ENCODE measurements at regions not wholly inside any gene's neighbourhood (a gene's known extent, or its start where the extent isn't known, plus 50 kb on each side); places are given as distances from the start of the nearest gene placed in this dataset.

GRCh38 chr6:166751051-166751595, 124.1 kb upstream of the RPS6KA2 start:
- DNase-seq (ENCODE audit: low spot score): no peak

- no peak for DNase-seq (ENCODE audit: low spot score)
These were observed 123.2 kb upstream of the RPS6KA2 start for GRCh38 chr6:166750108-166750793.

DNA sequence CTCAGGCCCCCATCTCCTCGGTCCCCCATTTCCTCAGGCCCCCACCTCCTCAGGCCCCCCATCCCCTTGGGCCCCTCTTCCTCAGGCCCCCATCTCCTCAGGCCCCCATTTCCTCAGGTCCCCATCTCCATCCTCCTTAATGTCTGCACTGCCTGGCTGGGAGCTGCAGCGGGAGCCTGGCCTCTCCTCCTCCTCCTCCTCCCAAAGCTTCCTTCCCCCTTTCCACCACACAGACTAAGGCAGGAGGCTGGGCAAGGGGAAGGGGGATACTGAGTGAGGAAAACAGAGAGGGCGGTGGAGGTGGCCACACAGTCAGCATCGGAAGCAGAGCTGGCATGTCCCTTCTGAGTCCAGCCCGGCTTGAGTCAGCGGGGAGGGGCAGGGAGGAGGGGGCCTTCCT, 122.6 kb upstream of the RPS6KA2 start:
- no peak for DNase-seq (ENCODE audit: low spot score)

DNA sequence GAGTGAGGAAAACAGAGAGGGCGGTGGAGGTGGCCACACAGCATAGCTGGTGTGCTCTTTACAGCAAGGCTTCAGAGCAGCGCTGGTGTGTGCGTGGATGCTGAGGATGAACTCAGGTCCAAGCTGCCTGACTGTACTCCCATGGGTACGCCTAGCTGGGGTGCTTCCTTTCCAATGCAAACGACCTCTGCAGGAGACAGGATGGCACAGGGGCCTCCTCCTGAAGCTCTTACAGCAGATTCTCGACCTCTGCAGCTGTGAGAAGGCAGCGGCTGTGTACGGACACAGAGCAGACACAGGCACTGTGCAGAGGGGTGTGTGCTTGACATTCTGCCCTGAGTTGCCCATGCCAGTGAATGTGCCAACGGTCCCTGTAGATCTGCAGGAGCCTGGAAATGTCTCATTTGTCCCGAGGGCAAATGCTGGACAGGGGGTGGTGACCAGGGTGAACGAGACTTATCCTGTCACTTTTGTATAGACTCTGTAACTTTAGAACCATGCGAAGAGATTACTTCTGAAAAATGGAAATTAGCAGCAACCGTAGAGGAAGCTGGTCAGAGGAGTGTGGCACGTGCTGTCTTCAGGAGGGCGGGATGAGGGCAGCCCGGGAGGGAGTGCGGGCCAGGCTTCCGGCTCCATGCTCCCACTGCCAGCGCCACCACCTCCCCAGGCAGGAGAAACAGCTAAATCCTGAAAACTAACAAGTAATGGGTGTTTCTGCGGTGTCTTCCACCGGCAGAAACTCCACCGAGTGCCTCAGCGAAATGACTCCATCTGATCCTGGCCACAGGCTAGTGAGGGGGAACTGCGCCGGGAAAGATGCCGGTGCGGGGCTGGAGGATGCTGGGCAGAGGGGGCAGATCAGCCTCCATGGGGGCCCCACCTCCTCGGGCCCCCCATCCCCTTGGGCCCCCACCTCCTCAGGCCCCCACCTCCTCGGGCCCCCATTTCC, 120.9 kb upstream of the RPS6KA2 start:
- DNase-seq (ENCODE audit: low spot score): no peak

DNA sequence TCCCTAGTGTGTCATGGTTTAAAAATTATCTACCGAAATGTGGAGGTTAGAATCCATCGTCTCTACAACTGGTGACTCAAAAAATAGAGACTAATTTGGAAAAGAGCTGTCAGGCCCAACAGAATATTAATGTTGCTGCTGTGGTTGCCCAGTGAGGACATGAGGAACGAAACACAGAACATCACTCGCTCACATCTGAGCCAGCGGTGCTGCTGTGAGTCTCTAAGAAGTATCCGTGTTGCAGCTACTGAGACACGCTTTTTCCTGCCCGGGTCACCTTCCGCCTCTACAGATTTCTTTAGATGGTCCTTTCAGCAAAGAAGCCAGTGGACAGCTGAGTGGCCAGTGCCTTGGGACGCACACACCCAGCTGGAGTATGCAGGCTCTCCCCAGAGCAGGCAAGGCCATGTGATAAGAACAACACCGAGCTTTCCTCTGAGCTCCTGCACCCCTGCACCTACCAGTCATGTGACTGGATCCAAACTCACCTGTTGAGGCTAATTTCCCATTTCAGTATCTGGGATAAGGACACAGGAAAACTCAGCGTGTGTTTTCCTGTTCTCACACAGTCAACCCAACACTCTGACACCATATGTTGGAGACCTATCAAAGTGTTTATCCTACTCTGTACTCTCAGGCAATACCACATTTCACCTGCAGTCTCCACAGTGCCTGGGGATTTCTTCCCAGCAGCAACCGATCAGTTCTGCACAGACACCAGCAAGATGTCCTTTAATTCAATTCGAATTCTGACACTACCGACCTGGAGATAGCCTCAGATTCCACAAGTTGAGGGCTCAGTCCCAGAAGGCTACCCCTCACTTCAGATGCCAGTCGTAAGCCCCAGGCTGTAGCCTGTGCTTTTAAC, 119.0 kb upstream of the RPS6KA2 start:
- no peak for DNase-seq (ENCODE audit: low spot score)

DNA sequence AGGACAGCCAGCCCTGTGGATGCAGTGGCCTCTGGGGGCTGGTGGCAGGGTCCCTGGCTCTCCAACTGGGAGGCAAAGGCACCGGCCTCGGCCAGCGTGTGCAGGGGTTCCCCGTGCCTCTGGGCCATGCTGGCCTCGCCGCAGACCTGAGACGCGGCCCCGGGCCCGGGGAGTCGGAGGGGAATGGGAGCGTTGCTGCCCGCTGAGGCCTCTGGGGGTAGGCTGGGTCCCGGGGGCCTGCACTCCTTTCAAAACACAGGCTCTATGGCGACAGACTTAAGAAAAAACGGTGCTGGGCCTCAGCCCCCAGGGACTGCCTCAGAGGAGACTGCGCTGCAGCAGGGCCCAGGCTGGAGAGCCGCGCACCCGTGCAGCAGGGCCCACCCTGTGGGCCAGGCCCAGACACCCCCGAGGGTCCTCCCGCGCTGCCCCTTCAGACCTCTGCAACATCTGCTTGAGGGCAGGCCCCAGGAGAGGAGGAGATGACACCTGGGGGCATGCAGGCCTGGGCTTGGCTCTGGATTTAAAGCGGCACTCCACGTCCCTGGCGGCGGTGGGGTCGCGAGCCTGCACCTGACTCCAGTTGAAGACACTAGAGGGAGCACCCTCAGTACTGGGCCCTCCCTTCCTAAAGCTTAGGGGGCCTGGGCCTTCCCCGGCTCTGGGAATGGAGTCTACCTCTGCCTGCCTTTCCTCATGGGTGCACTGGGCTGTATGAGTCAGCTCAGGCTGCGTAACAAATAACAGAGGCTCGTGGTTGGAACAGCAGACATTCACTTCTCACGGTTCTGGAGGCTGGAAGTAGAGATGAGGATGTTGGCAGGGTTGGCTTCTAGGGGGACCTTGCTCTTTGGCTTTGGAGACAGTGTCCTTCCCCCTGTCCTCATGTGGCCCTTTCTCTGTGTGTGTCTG, 117.4 kb upstream of the RPS6KA2 start:
- no peak for DNase-seq (ENCODE audit: low spot score)

- DNase-seq (ENCODE audit: low spot score): no peak
These were observed 116.6 kb upstream of the RPS6KA2 start for GRCh38 chr6:166743406-166744222.

- no peak for DNase-seq (ENCODE audit: low spot score)
These were observed 115.9 kb upstream of the RPS6KA2 start for GRCh38 chr6:166742981-166743380.

- no peak for DNase-seq (ENCODE audit: low spot score)
These were observed 112.9 kb upstream of the RPS6KA2 start for GRCh38 chr6:166739976-166740318.

DNA sequence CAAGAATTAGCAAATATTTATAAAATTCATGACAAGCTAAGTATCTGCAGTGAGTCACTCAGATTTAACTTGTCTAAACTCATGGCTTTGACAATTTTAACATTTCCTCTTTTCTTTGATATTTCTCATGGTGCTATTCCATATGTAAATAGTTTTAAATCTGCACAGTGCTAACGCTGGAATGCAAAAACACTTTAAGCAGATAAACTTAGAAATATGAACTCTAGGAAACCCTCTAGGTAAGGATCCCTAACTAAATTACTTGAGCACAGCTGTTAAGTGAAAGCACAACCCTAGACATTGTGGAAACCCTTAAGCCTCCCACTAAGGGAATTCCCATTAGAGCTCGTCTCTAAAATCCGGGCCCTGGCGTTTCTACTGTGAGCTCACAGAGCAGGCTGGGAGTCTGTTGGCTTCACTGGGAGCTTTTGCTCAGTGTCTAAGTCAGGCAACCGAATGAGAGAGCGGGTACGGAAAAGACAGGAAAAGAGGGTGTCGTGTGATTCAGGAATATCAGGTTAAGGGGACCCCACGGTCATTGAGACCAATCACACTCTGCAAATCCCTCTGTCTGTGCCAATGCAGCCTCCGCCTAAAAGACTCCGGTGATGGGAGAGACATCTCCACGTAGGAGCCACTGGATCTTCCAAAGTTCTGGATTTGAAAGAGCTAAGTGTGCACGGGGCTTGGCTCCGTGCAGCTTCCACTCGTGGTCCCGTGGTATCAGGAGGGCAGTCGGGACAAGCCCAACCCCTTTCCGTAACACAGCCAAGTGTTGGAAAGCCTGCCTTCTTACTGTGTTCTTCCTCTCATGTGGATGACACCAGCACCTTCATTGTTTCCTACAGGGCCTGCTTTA, 112.3 kb upstream of the RPS6KA2 start:
- DNase-seq (ENCODE audit: low spot score): no peak

GRCh38 chr6:166738386-166739116, 111.5 kb upstream of the RPS6KA2 start:
- no peak for DNase-seq (ENCODE audit: low spot score)

GRCh38 chr6:166737261-166737660, 110.2 kb upstream of the RPS6KA2 start:
- DNase-seq (ENCODE audit: low spot score): peak; percentile 47

DNA sequence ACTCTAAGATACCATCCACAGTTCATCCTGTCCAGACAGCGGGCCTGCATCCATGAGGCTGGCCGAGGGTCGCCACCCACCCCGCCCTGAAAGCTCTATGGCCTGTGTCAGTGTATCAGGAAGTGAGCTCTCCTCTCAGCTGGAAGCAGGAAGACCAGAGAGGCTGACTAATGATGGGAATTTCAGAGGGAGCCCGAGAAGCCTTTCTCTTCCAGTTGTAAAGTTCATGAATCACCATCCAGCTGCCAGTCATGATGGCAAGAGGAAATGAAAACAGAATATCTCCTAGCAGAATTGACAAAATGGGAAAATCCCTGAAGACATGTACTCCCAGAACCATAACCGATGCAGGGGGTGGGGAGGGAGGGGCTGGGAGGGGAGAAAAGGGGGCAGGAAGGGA, 109.6 kb upstream of the RPS6KA2 start:
- DNase-seq (ENCODE audit: low spot score): peak; percentile 89

DNA sequence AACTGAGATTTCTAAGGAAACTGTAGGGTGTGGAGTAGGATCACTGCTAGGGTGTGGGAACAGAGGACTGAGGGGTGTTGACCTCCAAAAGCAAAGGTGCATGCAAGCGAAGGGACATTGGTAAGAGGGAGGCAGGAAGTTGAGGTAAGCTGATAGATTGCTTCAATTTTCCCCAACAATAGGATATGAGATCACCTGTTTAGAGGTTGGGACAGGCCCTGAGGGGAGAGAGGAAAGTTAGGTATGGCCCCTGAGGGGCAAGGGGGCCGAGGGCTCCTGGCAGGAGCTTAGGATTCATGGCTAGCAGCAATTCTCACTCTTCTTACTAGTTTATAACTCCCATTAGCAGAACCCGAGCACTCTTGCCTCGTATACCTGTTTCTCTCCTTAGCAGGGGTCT, 106.8 kb upstream of the RPS6KA2 start:
- no peak for DNase-seq (ENCODE audit: low spot score)

DNA sequence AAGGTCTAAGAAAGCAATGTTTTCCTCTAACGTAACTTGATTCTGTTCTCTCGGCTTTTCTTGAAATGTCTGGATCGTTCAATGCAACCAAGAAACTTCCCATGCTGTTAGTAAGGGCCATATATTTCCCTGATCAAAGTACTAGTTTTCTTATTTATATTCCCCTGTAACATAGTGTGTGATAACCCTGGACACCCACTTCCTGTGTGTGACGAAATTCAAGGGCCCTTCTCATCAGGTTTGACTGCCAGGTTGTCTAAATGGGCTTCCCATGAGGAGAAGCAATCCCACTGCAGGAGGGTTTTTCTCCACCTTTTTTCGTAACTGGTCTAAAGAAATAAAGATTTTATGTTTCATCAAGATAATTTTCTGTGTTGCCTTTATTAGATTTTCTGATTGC, 102.6 kb upstream of the RPS6KA2 start:
- no peak for DNase-seq (ENCODE audit: low spot score)

DNA sequence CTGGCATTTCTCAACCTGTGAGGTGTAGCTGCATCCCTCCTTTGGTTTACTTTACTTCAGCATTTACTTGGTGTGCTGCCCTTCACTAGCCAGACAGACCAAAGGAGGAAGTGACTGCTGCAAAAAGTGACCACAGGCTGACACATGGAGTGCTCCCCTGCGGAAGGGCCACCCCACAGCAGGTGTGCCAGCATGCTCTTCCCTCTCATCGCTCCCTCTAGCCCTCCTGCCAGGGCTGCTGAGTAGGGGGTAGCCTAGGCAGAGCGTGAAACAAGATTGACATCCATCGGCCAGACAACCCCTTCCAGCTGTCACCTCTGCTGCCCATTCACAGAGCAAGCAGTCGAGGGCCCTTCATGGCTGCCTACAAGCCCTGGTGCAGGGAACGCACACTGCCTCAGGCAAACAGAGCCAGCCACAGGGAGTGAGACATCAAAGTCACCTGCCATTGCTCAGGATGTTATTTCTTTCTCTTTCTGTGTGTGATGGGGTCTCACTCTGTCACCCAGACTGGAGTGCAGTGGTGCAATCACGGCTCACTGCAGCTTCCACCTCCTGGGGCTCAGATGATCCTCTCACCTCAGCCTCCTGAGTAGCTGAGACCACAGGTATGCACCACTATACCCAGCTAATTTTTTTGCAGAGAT, 102.0 kb upstream of the RPS6KA2 start:
- DNase-seq (ENCODE audit: low spot score): no peak

DNA sequence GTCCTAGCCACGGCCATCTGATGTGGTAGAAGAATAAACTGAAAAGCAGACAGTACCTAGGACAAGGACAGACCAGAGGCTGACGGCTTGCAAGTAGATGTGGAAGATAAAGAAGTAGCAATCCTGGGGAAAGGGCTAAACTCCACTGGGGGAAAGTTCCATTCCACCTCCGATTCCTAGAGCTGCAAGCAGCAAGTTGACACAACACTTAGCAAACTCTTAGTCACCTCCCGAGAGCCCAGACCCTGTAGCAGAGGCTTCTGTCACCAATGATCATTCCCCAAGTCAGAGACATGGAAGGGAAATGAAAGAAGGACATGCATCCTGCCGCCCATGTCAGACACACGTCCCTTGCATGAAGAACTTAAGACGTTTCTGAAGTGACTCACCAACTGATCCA, 99.2 kb upstream of the RPS6KA2 start:
- no peak for DNase-seq (ENCODE audit: low spot score)

GRCh38 chr6:166725571-166725970, 98.5 kb upstream of the RPS6KA2 start:
- DNase-seq (ENCODE audit: low spot score): no peak

Measured in RKO (cell line).